ENCODE measurements at regions not wholly inside any gene's neighbourhood (a gene's known extent, or its start where the extent isn't known, plus 50 kb on each side); places are given as distances from the start of the nearest gene placed in this dataset.
"Not testable (repeated sequence)": the region's sequence is repeated elsewhere in the genome, so short reads cannot be mapped to it uniquely, and the experiment has no call there.

- in situ Hi-C loops (cut with MboI; ENCODE audit: low sequenced_read_pairs, unreplicated experiment) = no loop called here
- DNase-seq (ENCODE audit: low spot score) = no peak
- TF ChIP-seq CTCF (IDR thresholded peaks at IDR 0.05; ENCODE audit: borderline replicate concordance, control extremely low read depth, extremely low read depth, insufficient read depth, missing control alignments) = no peak
Observed at GRCh38 chr4:160117686-160118085, 1014.8 kb downstream of the RAPGEF2 start.

GRCh38 chr4:160125576-160126287 lies 1022.9 kb downstream of the RAPGEF2 start:
- in situ Hi-C loops (cut with MboI; ENCODE audit: low sequenced_read_pairs, unreplicated experiment); DNase-seq (ENCODE audit: low spot score): not testable (repeated sequence)

GRCh38 chr4:160127211-160127610 lies 1024.3 kb downstream of the RAPGEF2 start:
- DNase-seq (ENCODE audit: low spot score) = no peak
- TF ChIP-seq CTCF (IDR thresholded peaks at IDR 0.05; ENCODE audit: borderline replicate concordance, control extremely low read depth, extremely low read depth, insufficient read depth, missing control alignments) = no peak
- in situ Hi-C loops (cut with MboI; ENCODE audit: low sequenced_read_pairs, unreplicated experiment) = no loop called here

- in situ Hi-C loops (cut with MboI; ENCODE audit: low sequenced_read_pairs, unreplicated experiment) = no loop called here
- no peak for DNase-seq (ENCODE audit: low spot score)
- no peak for TF ChIP-seq CTCF (IDR thresholded peaks at IDR 0.05; ENCODE audit: borderline replicate concordance, control extremely low read depth, extremely low read depth, insufficient read depth, missing control alignments)
Observed at GRCh38 chr4:160129439-160129838, 1026.6 kb downstream of the RAPGEF2 start.

GRCh38 chr4:160136021-160136420 lies 1033.1 kb downstream of the RAPGEF2 start:
- no peak for DNase-seq (ENCODE audit: low spot score)
- no peak for TF ChIP-seq CTCF (IDR thresholded peaks at IDR 0.05; ENCODE audit: borderline replicate concordance, control extremely low read depth, extremely low read depth, insufficient read depth, missing control alignments)
- in situ Hi-C loops (cut with MboI; ENCODE audit: low sequenced_read_pairs, unreplicated experiment) = no loop called here

GRCh38 chr4:160141206-160141605 lies 1038.3 kb downstream of the RAPGEF2 start:
- no peak for TF ChIP-seq CTCF (IDR thresholded peaks at IDR 0.05; ENCODE audit: borderline replicate concordance, control extremely low read depth, extremely low read depth, insufficient read depth, missing control alignments)
- DNase-seq (ENCODE audit: low spot score) = no peak
- in situ Hi-C loops (cut with MboI; ENCODE audit: low sequenced_read_pairs, unreplicated experiment) = no loop called here

- in situ Hi-C loops (cut with MboI; ENCODE audit: low sequenced_read_pairs, unreplicated experiment) = no loop called here
- DNase-seq (ENCODE audit: low spot score) = peak; percentile 44
- no peak for TF ChIP-seq CTCF (IDR thresholded peaks at IDR 0.05; ENCODE audit: borderline replicate concordance, control extremely low read depth, extremely low read depth, insufficient read depth, missing control alignments)
Observed at GRCh38 chr4:160142579-160142978, 1039.7 kb downstream of the RAPGEF2 start.

Measured in GM13976 (cell line).